Fibroblast of villous mesenchyme (primary cell): ENCODE measurements at regions not wholly inside any gene's neighbourhood (a gene's known extent, or its start where the extent isn't known, plus 50 kb on each side); places are given as distances from the start of the nearest gene placed in this dataset.
"Not testable (repeated sequence)": the region's sequence is repeated elsewhere in the genome, so short reads cannot be mapped to it uniquely, and the experiment has no call there.

ENCODE experiments used
- DNase-seq: peaks from one replicate; pipeline ENCODE4 v3.0.0-alpha.2; 2010; ENCODE audit warnings: low read depth
- H3K4me3 ChIP-seq: 2 replicates; pipeline ENCODE4 v1.5.1; 2011; ENCODE audit warnings: low read depth, mild to moderate bottlenecking, low read length
- TF ChIP-seq, protein P1 (sequence below): IDR thresholded peaks from 2 replicates; pipeline ENCODE4 v1.5.1; 2012; ENCODE audit warnings: low read depth, mild to moderate bottlenecking, low read length; ENCODE audit not compliant: insufficient read depth

DNA sequence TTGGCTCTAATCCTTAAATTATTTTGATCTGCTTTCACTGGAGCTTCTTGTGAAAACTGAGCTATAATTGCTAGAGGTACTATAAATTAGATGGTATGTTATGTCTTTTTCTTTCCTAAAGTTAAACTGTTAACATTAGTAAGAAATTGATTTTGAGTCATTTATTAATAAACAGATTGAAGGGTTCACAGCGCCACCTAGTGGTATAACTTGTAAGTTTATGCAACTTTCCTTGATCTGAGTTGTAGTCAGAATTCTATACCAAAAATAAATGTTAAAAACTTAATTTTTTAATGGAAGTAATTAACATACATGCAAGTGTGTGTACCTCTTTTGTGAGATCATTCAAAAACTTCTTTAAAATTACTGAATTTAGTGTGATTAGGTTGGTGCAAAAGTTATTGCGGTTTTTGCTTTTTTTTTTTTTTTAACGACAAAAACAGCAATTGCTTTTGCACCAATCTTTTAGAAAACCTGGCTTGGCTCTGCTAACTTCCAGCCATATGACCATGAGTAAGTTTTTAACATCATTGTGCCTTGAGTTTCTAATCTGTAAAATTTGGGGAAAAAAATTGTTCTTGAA is 151.5 kb downstream of the CENPC start:
- TF ChIP-seq, protein P1, sequence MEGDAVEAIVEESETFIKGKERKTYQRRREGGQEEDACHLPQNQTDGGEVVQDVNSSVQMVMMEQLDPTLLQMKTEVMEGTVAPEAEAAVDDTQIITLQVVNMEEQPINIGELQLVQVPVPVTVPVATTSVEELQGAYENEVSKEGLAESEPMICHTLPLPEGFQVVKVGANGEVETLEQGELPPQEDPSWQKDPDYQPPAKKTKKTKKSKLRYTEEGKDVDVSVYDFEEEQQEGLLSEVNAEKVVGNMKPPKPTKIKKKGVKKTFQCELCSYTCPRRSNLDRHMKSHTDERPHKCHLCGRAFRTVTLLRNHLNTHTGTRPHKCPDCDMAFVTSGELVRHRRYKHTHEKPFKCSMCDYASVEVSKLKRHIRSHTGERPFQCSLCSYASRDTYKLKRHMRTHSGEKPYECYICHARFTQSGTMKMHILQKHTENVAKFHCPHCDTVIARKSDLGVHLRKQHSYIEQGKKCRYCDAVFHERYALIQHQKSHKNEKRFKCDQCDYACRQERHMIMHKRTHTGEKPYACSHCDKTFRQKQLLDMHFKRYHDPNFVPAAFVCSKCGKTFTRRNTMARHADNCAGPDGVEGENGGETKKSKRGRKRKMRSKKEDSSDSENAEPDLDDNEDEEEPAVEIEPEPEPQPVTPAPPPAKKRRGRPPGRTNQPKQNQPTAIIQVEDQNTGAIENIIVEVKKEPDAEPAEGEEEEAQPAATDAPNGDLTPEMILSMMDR: peak; percentile 63
- peak; percentile 54 for DNase-seq

DNA sequence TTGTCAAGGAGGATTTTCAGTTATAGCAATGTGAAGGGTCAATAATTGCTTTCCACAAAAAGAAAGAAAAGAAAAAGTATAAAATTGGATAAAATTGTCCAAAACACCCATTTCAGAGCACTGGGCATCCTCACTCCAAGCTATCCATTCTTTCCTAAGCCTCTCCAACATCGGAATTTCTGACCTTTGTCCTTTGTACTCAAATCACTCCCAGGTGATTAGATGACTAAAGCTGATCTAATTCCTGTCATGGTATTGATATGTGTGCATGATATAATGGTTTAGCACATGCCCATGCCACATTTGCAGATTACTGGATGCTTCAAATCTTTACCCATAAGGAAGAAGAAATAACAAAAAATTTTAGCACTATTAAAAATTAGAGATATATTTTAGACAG is 152.3 kb downstream of the CENPC start:
- H3K4me3 ChIP-seq: no peak overlapping the region
- TF ChIP-seq, protein P1: no peak
- DNase-seq: no peak

More for the DNA sequence above, 151.5 kb downstream of the CENPC start:
- no peak overlapping the region for H3K4me3 ChIP-seq

DNA sequence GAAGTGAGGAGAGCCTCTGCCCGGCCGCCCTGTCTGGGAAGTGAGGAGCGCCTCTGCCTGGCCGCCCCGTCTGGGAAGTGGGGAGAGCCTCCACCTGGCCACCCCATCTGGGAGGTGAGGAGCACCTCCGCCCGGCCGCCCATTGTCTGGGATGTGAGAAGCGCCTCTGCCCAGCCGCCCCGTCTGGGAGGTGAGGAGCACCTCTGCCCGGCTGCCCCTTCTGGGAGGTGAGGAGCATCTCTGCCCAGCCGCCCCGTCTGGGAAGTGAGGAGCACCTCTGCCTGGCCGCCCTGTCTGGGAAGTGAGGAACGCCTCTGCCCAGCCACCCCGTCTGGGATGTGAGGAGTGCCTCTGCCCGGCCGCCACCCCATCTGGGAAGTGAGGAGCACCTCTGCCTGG is 163.9 kb downstream of the CENPC start:
- DNase-seq, H3K4me3 ChIP-seq: not testable (repeated sequence)

DNA sequence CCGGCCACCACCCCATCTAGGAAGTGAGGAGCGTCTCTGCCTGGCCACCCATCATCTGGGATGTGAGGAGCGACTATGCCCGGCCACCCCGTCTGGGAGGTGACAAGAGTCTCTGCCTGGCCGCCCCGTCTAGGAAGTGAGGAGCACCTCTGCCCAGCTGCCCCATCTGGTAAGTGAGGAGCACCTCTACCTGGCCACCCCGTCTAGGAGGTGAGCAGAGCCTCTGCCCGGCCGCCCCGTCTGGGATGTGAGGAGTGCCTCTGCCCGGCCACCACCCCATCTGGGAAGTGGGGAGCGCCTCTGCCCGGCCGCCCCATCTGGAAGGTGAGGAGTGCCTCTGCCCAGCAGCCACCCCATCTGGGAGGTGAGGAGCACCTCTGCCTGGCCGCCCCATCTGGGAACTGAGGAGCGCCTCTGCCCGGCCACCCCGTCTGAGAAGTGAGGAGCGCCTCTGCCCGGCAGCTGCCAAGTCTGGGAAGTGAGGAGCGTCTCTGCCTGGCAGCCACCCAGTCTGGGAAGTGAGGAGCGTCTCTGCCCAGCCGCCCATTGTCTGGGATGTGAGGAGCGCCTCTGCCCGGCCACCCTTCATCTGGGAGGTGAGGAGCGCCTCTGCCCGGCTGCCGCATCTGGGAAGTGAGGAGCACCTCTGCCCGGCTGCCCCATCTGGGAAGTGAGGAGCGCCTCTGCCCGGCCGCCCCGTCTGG is 164.4 kb downstream of the CENPC start:
- not testable (repeated sequence) for H3K4me3 ChIP-seq, DNase-seq

DNA sequence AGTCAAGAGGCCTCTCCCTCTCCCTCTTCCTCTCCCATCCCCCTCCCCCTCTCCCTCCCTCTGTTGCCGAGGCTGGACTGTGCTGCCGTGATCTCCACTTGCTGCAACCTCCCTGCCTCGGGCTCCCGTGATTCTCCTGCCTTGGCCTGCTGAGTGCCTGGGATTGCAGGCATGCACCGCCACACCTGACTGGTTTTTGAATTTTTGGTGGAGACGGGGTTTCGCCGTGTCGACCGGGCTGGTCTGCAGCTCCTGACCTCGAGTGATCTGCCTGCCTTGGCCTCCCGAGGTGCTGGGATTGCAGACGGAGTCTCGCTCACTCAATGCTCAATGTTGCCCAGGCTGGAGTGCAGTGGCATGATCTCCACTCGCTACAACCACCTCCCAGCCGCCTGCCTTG is 165.1 kb downstream of the CENPC start:
- DNase-seq: no peak
- TF ChIP-seq, protein P1: no peak

DNA sequence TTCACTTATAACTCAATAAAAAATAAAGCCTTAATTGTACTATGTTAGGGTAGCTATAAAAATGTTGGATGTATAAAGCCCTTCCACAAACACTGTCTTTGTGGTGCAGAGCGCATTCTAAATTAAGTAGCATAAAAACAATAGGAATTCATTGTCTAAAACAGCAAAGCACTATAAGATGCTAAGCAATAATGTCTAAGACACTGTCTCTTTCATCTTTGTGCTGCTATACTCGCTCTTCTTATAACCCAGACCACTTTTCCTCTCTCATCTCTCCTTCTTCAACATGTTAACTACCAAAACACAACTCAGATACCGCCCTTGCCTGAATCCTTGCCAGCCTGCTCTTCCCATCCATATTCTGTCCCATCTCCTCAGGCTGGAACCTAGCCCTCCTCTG is 170.0 kb downstream of the CENPC start:
- no peak for DNase-seq
- TF ChIP-seq, protein P1: no peak
- no peak overlapping the region for H3K4me3 ChIP-seq

More for the DNA sequence above, 165.1 kb downstream of the CENPC start:
- no peak overlapping the region for H3K4me3 ChIP-seq

DNA sequence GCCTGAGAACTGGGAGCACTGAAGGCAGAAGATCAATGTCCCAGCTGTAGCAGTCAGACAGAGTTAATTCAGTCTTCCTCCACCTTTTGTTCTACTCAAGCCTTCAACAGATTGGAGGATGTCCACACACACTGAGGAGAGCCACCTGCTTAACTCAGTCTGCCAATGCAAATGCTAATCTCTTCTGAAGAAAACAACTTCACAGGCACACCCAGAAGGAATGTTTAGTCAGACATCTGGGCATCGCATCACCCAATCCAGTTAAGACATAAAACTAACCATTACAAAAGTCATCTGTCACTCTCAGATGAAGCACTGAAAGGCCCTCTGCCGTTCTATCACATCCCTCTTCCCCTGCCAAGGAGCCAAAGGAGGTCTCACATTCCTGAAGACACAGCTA is 173.7 kb downstream of the CENPC start:
- no peak overlapping the region for H3K4me3 ChIP-seq
- TF ChIP-seq, protein P1: no peak
- no peak for DNase-seq

DNA sequence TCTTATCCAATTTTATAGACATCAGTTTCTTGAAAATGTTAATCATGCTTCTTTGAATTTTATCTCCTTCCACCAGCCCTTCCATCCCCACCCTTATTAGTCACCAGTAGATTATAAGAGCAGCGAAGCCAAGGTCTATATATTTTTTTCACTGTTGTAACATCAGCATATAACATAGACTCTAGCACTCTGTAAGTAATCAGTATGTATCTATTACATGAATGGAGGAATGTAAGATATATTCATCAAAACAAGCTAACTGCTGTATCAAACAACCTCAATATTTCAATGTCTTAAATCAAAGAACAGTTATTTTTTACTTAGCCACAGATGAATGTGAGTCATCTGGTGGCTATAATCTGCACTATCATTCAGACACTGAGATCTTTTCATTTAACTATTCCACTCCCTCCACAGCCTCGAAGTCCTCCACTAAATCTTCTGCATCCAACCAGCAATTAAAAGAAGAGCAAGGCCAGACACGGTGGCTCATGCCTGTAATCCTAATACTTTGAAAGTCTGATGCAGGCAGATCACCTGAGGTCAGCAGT is 178.9 kb downstream of the CENPC start:
- no peak overlapping the region for H3K4me3 ChIP-seq
- TF ChIP-seq, protein P1: no peak
- no peak for DNase-seq
